ENCODE measurements at regions not wholly inside any gene's neighbourhood (a gene's known extent, or its start where the extent isn't known, plus 50 kb on each side); places are given as distances from the start of the nearest gene placed in this dataset.

- no peaks in the 10 kb centered on the region for H3K4me1 ChIP-seq
- intact Hi-C loops (cut with DNase I), result no loop called here
- H3K9me3 ChIP-seq, result no peaks in the 10 kb centered on the region
- no peak overlapping the region for H3K4me3 ChIP-seq (replicated peaks in 1 of 3)
- WGBS, 2 donors, result 78 to 83% methylated on average over 4 of the region's 4 CpGs
- TF ChIP-seq POLR2A (IDR thresholded peaks at IDR 0.05), result no peak
- TF ChIP-seq CTCF (IDR thresholded peaks at IDR 0.05), result no peak
- H3K36me3 ChIP-seq, result no peaks in the 10 kb centered on the region
- no peak for DNase-seq
- no peak overlapping the region for H3K27ac ChIP-seq
- H3K27me3 ChIP-seq, result no peaks in the 10 kb centered on the region
Measured at GRCh38 chr5:92428415-92428814, 1045.3 kb upstream of the ARRDC3 start.

- no peaks in the 10 kb centered on the region for H3K27me3 ChIP-seq
- no peak overlapping the region for H3K4me3 ChIP-seq (replicated peaks in 1 of 3)
- no peak for TF ChIP-seq CTCF (IDR thresholded peaks at IDR 0.05)
- no peak for TF ChIP-seq POLR2A (IDR thresholded peaks at IDR 0.05)
- WGBS, 2 donors, result 77 to 86% methylated on average over 1 of the region's 1 CpG
- H3K36me3 ChIP-seq, result no peaks in the 10 kb centered on the region
- H3K9me3 ChIP-seq, result no peaks in the 10 kb centered on the region
- intact Hi-C loops (cut with DNase I), result no loop called here
- H3K4me1 ChIP-seq, result no peaks in the 10 kb centered on the region
- H3K27ac ChIP-seq, result no peak overlapping the region
- no peak for DNase-seq
Measured at GRCh38 chr5:92424785-92425426, 1041.8 kb upstream of the ARRDC3 start.

- no peak for TF ChIP-seq CTCF (IDR thresholded peaks at IDR 0.05)
- no peak for TF ChIP-seq POLR2A (IDR thresholded peaks at IDR 0.05)
- Histone ChIP-seq H3K4me3 (replicated peaks in 1 of 3) (no peak overlapping the region), H3K4me1 (no peaks in the 10 kb centered on the region), H3K27me3 (no peaks in the 10 kb centered on the region), H3K27ac (no peak overlapping the region), H3K36me3 (no peaks in the 10 kb centered on the region), H3K9me3 (no peaks in the 10 kb centered on the region)
- no peak for DNase-seq
- intact Hi-C loops (cut with DNase I), result no loop called here
- 56 to 62% methylated on average over 1 of the region's 1 CpG for WGBS, 2 donors
Measured at GRCh38 chr5:92421942-92422341, 1038.8 kb upstream of the ARRDC3 start.

GRCh38 chr5:92421196-92421595, 1038.1 kb upstream of the ARRDC3 start:
- no peak overlapping the region for H3K27ac ChIP-seq
- H3K27me3 ChIP-seq, result no peaks in the 10 kb centered on the region
- no peak for DNase-seq
- intact Hi-C loops (cut with DNase I), result no loop called here
- H3K4me1 ChIP-seq, result no peaks in the 10 kb centered on the region
- no peaks in the 10 kb centered on the region for H3K36me3 ChIP-seq
- TF ChIP-seq CTCF (IDR thresholded peaks at IDR 0.05) (no peak), POLR2A (IDR thresholded peaks at IDR 0.05) (no peak)
- no peak overlapping the region for H3K4me3 ChIP-seq (replicated peaks in 1 of 3)
- no peaks in the 10 kb centered on the region for H3K9me3 ChIP-seq

- Histone ChIP-seq H3K36me3 (no peaks in the 10 kb centered on the region), H3K27ac (no peak overlapping the region), H3K4me1 (no peaks in the 10 kb centered on the region), H3K27me3 (no peaks in the 10 kb centered on the region), H3K9me3 (no peaks in the 10 kb centered on the region), H3K4me3 (replicated peaks in 1 of 3) (no peak overlapping the region)
- DNase-seq, result no peak
- intact Hi-C loops (cut with DNase I), result no loop called here
- TF ChIP-seq CTCF (IDR thresholded peaks at IDR 0.05) (no peak), POLR2A (IDR thresholded peaks at IDR 0.05) (no peak)
Measured at GRCh38 chr5:92419261-92419660, 1036.1 kb upstream of the ARRDC3 start.

All from thyroid gland (tissue), 4 donors.